Tibial nerve (tissue), 4 donors: ENCODE measurements at regions not wholly inside any gene's neighbourhood (a gene's known extent, or its start where the extent isn't known, plus 50 kb on each side); places are given as distances from the start of the nearest gene placed in this dataset.

Experiments
- DNase-seq, 2 donors: peaks; one replicate each; pipeline ENCODE4 v3.0.0-alpha.2; 2019; ENCODE audit warnings: low spot score in 2 of 2
- H3K27ac ChIP-seq, 4 donors: fragments of 200-600 bp; sonication (generic) in 3 of 4; one replicate each; pipeline ENCODE4 v1.5.1; 2017 to 2019; ENCODE audit warnings: mild to moderate bottlenecking in 1 of 4
- H3K27me3 ChIP-seq, 2 donors: fragments of 200-600 bp; sonication (generic) in 1 of 2; one replicate each; pipeline versions ENCODE4 v1.5.1 to v1.6.0; 2017 to 2019
- H3K36me3 ChIP-seq, 3 donors: fragments of 200-600 bp; sonication (generic); one replicate each; pipeline ENCODE4 v1.5.1; 2018 to 2019
- H3K4me1 ChIP-seq, 4 donors: fragments of 200-600 bp; sonication (generic) in 3 of 4; one replicate each; pipeline ENCODE4 v1.5.1; 2017 to 2019
- H3K4me3 ChIP-seq, 4 donors: fragments of 200-600 bp; sonication (generic) in 3 of 4; one replicate each; pipeline ENCODE4 v1.5.1; 2017 to 2019; ENCODE audit warnings: mild to moderate bottlenecking in 1 of 4, moderate library complexity in 1 of 4
- H3K9me3 ChIP-seq, 4 donors: fragments of 200-600 bp; sonication (generic) in 3 of 4; one replicate each; pipeline ENCODE4 v1.5.1; 2017 to 2019
- EP300 ChIP-seq, 2 donors: sonication (generic); formaldehyde crosslinking; IDR thresholded peaks; one replicate each; pipeline ENCODE4 v1.6.1; 2017; ENCODE audit warnings: antibody characterized with exemption in 2 of 2, mild to moderate bottlenecking in 1 of 2
- POLR2A ChIP-seq, 2 donors: fragments of 450-650 bp; IDR thresholded peaks; one replicate each; pipeline ENCODE4 v1.6.1; 2017; ENCODE audit warnings: antibody characterized with exemption in 2 of 2, mild to moderate bottlenecking in 2 of 2, moderate library complexity in 2 of 2
- WGBS, 2 donors: methylation state at CpG; one replicate each; pipeline ENCODE4 v1.1.5; 2018; 5-methylcytosine and 5-hydroxymethylcytosine counted together
- TF ChIP-seq, protein P1 (sequence below), 5 experiments: fragments of 200-600 bp in 3 of 5; fragments of 450-650 bp in 2 of 5; sonication (generic) in 3 of 5; IDR thresholded peaks; one replicate each; pipeline ENCODE4 v1.5.1; 2016 to 2019; ENCODE audit warnings: antibody characterized with exemption in 5 of 5, mild to moderate bottlenecking in 3 of 5, moderate library complexity in 2 of 5

DNA sequence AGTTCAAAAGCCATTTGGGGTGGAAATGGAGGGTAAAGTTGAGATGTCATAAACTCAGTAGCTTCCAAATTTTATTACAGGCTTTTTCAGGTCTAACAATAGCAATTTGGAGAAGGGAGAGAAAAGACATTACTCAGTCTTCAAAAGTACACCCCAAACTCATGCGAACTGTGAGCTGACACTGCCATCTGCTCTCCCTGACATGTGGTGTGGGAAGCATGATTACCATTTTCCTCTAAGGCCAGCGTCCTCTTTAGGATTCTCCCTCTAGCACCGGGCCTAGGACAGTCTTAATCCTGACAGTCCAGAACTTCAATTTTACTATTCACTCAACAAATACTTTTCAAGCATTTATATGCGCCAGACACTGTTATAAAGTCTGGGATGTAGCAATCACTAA lies 536.0 kb upstream of the JARID2 start:
- H3K9me3 ChIP-seq: peaks cover 0 to 7% (median 0%) of the 10 kb centered on the region in 4 donors
- no peak overlapping the region for H3K27ac ChIP-seq
- H3K4me1 ChIP-seq: peaks cover 0 to 24% (median 10%) of the 10 kb centered on the region in 4 donors
- no peaks in the 10 kb centered on the region for H3K36me3 ChIP-seq
- DNase-seq: no peak
- H3K27me3 ChIP-seq: no peaks in the 10 kb centered on the region
- 73 to 77% methylated on average over 4 of the region's 4 CpGs for WGBS, 2 donors
- TF ChIP-seq, protein P1, sequence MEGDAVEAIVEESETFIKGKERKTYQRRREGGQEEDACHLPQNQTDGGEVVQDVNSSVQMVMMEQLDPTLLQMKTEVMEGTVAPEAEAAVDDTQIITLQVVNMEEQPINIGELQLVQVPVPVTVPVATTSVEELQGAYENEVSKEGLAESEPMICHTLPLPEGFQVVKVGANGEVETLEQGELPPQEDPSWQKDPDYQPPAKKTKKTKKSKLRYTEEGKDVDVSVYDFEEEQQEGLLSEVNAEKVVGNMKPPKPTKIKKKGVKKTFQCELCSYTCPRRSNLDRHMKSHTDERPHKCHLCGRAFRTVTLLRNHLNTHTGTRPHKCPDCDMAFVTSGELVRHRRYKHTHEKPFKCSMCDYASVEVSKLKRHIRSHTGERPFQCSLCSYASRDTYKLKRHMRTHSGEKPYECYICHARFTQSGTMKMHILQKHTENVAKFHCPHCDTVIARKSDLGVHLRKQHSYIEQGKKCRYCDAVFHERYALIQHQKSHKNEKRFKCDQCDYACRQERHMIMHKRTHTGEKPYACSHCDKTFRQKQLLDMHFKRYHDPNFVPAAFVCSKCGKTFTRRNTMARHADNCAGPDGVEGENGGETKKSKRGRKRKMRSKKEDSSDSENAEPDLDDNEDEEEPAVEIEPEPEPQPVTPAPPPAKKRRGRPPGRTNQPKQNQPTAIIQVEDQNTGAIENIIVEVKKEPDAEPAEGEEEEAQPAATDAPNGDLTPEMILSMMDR (IDR thresholded peaks at IDR 0.05): no peak
- no peak for TF ChIP-seq POLR2A (IDR thresholded peaks at IDR 0.05)
- no peak for TF ChIP-seq EP300 (IDR thresholded peaks at IDR 0.05)
- no peak overlapping the region for H3K4me3 ChIP-seq

DNA sequence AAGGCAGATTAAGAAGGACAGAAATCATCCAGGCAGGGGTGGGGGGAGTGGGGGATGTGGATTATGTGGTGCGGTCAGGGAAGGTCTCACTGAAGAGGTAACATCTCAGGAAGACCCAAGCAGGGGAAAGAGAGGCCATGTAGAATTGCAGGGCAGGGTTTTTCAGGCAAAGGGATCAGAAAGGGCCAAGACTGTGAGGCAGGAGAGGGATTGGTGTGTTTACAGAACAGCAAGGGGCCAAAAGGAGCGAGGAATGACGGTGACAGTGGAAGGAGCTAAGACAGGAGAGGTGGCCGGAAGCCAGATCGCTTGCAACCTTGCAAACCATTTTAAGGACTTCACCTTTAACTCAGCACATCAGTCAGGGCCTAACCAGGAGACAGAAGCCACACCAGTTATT lies 535.4 kb upstream of the JARID2 start:
- Histone ChIP-seq H3K4me1 (peaks cover 0 to 21% (median 10%) of the 10 kb centered on the region in 4 donors), H3K27me3 (no peaks in the 10 kb centered on the region), H3K27ac (no peak overlapping the region), H3K36me3 (no peaks in the 10 kb centered on the region), H3K9me3 (peaks cover 0 to 7% (median 0%) of the 10 kb centered on the region in 4 donors), H3K4me3 (no peak overlapping the region)
- 95% methylated on average over 5 of the region's 5 CpGs for WGBS, 2 donors
- DNase-seq: no peak
- TF ChIP-seq EP300 (IDR thresholded peaks at IDR 0.05) (no peak), POLR2A (IDR thresholded peaks at IDR 0.05) (no peak)
- TF ChIP-seq, protein P1 (IDR thresholded peaks at IDR 0.05): no peak

DNA sequence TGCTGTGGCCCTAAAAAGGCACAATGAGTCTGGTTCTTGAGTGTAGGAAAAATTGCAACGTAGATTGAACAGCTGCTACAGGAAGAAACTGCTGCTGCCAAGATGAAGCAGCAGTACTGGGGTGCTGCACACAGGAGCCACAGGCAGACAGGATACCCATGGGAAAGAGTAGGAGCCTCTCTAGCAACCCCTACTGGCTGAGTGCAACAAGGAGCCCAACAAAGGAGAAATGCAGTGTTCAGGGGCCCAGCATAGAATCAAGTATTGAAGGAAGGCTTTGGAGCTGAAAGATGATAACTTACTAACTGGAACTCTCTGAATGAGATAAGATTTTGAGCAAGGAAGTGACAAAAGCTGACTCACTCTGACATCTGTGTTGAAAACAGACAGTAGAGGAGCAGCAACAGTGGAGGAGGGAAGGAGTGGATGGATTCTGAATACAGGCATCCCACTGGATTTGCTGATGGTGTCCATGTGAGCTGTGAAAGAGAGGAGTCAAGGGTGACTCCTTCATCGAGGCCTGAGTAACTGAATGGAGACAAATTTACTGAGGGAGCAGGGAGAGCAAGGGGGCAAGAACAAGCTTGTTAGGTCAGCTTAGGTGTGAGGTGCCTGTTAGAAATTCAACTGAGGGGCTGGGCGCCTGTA lies 534.7 kb upstream of the JARID2 start:
- Histone ChIP-seq H3K4me3 (no peak overlapping the region), H3K27ac (peak overlapping the region in 1 of 4 donors; percentile 6), H3K27me3 (no peaks in the 10 kb centered on the region), H3K9me3 (peaks cover 0 to 7% (median 0%) of the 10 kb centered on the region in 4 donors), H3K4me1 (peaks cover 0 to 13% (median 6%) of the 10 kb centered on the region in 4 donors), H3K36me3 (no peaks in the 10 kb centered on the region)
- TF ChIP-seq, protein P1 (IDR thresholded peaks at IDR 0.05): peak in 2 of 5 experiments; percentile 25 to 31
- no peak for TF ChIP-seq POLR2A (IDR thresholded peaks at IDR 0.05)
- WGBS, 2 donors: 74 to 77% methylated on average over 3 of the region's 3 CpGs
- no peak for DNase-seq

DNA sequence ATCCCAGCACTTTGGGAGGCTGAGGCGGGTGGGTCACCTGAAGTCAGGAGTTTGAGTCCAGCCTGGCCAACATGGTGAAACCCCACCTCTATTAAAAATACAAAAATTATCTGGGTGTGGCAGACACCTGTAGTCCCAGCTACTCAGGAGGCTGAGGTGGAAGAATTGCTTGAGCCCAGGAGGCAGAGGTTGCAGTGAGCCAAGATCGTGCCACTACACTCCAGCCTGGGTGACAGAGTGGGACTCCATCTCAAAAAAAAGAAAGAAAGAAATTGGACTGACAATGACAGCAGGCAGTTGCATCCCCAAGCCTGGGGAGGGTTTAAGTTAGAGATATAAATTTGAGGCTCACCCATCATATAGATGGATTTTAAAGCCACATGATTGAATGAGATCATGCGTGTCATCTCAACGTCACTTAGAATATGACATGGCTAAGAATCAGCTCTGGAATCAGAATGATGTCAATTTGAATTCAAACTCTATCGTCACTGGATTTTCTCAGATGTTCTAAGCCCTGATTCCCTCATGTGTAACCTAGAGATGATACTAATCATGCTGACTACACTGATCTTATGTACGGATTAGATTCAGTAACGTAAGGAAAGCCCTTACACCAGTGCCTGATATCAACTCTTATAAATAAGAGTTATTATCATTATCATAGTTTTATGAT lies 534.0 kb upstream of the JARID2 start:
- H3K9me3 ChIP-seq: peaks cover 0 to 7% (median 0%) of the 10 kb centered on the region in 4 donors
- peaks cover 0 to 7% (median under 1%) of the 10 kb centered on the region in 4 donors for H3K4me1 ChIP-seq
- H3K27ac ChIP-seq: peak overlapping the region in 1 of 4 donors; percentile 6
- WGBS, 2 donors: 93 to 95% methylated on average over 7 of the region's 7 CpGs
- no peak for DNase-seq
- no peaks in the 10 kb centered on the region for H3K27me3 ChIP-seq
- no peak for TF ChIP-seq EP300 (IDR thresholded peaks at IDR 0.05)
- TF ChIP-seq, protein P1 (IDR thresholded peaks at IDR 0.05): no peak
- TF ChIP-seq POLR2A (IDR thresholded peaks at IDR 0.05): no peak
- H3K36me3 ChIP-seq: no peaks in the 10 kb centered on the region
- H3K4me3 ChIP-seq: no peak overlapping the region
